Keratinocyte (primary cell): ENCODE measurements at regions not wholly inside any gene's neighbourhood (a gene's known extent, or its start where the extent isn't known, plus 50 kb on each side); places are given as distances from the start of the nearest gene placed in this dataset.
A peak's percentile ranks its signal among the peaks of the same experiment; 100 is the strongest.
"Not testable (repeated sequence)": the region's sequence is repeated elsewhere in the genome, so short reads cannot be mapped to it uniquely, and the experiment has no call there.

Experiments
- DNase-seq: peaks from one replicate; pipeline ENCODE4 v3.0.0-alpha.2; 2011; ENCODE audit warnings: low read depth, missing footprints, low spot score
- FAIRE-seq: peaks from 2 replicates; lab custom pipeline; 2011; peaks lifted over from hg19 to GRCh38; lab: Jason Lieb, UNC
- H2AFZ ChIP-seq: 2 replicates; pipeline ENCODE4 v1.6.0; 2012; ENCODE audit warnings: low read length, control low read depth, inconsistent platforms; ENCODE audit not compliant: control insufficient read depth
- H3K27ac ChIP-seq: 2 replicates; pipeline ENCODE4 v1.5.1; 2011; ENCODE audit warnings: low read length; ENCODE audit not compliant: control insufficient read depth, insufficient read depth
- H3K27me3 ChIP-seq: 3 replicates; pipeline ENCODE4 v1.6.0; 2011; ENCODE audit warnings: low read length; ENCODE audit not compliant: control insufficient read depth, insufficient read depth; ENCODE audit errors: extremely low read depth
- H3K36me3 ChIP-seq, 2 experiments: 2 replicates in 1 of 2; 3 replicates in 1 of 2; pipeline ENCODE4 v1.5.1; 2011; ENCODE audit warnings: low read length in 2 of 2, mild to moderate bottlenecking in 1 of 2; ENCODE audit not compliant: control insufficient read depth in 2 of 2, insufficient read depth in 2 of 2; ENCODE audit errors: extremely low read depth in 1 of 2
- H3K4me1 ChIP-seq: 3 replicates; pipeline ENCODE4 v1.5.1; 2011; ENCODE audit warnings: low read length; ENCODE audit not compliant: control insufficient read depth, insufficient read depth; ENCODE audit errors: extremely low read depth
- H3K4me2 ChIP-seq: 3 replicates; pipeline ENCODE4 v1.6.0; 2011; ENCODE audit warnings: low read depth, low read length; ENCODE audit not compliant: control insufficient read depth, insufficient read depth; ENCODE audit errors: extremely low read depth
- H3K4me3 ChIP-seq, 3 experiments: fragments of 200-600 bp in 1 of 3; sonication (generic) in 1 of 3; 2 replicates in 2 of 3; 3 replicates in 1 of 3; pipeline ENCODE4 v1.5.1; 2011 to 2016; ENCODE audit warnings: low read length in 3 of 3, mild to moderate bottlenecking in 3 of 3, control low read depth in 2 of 3, inconsistent platforms in 1 of 3, low read depth in 1 of 3, mixed read lengths in 1 of 3, mixed run types in 1 of 3, moderate library complexity in 1 of 3; ENCODE audit not compliant: control insufficient read depth in 2 of 3, insufficient read depth in 2 of 3; ENCODE audit errors: extremely low read depth in 1 of 3
- H3K79me2 ChIP-seq: 2 replicates; pipeline ENCODE4 v1.6.0; 2012; ENCODE audit warnings: low read length; ENCODE audit not compliant: control insufficient read depth, insufficient read depth
- H3K9ac ChIP-seq: 3 replicates; pipeline ENCODE4 v1.6.0; 2011; ENCODE audit warnings: low read length; ENCODE audit not compliant: control insufficient read depth, insufficient read depth; ENCODE audit errors: extremely low read depth
- H3K9me1 ChIP-seq: 3 replicates; pipeline ENCODE4 v1.6.0; 2011; ENCODE audit warnings: low read length; ENCODE audit not compliant: control insufficient read depth, insufficient read depth; ENCODE audit errors: extremely low read depth
- H3K9me3 ChIP-seq: 2 replicates; pipeline ENCODE4 v1.5.1; 2012; ENCODE audit warnings: low read depth, low read length; ENCODE audit not compliant: control insufficient read depth
- H4K20me1 ChIP-seq: 3 replicates; pipeline ENCODE4 v1.6.0; 2011; ENCODE audit warnings: low read length; ENCODE audit not compliant: control insufficient read depth, insufficient read depth; ENCODE audit errors: extremely low read depth
- dilution Hi-C: fragments of 300-500 bp; cut with MboI; formaldehyde crosslinking; loops from one replicate; pipeline ENCODE4 v1.7.0; 2020; ENCODE audit warnings: low sequenced_read_pairs; ENCODE audit not compliant: extremely low pct_ligation_motif_present

- peaks cover 64% of the 10 kb centered on the region for H3K79me2 ChIP-seq
- H3K4me2 ChIP-seq, H3K27me3 ChIP-seq, H3K36me3 ChIP-seq, H3K9me3 ChIP-seq, H3K9me1 ChIP-seq, FAIRE-seq, H3K4me1 ChIP-seq, DNase-seq, H4K20me1 ChIP-seq, H2AFZ ChIP-seq, H3K9ac ChIP-seq, H3K4me3 ChIP-seq, dilution Hi-C loops, H3K27ac ChIP-seq: not testable (repeated sequence)
Measured at GRCh38 chr2:111463956-111464355, 343.2 kb downstream of the BCL2L11 start.

GRCh38 chr2:111464367-111464766 lies 343.7 kb downstream of the BCL2L11 start:
- DNase-seq, H3K36me3 ChIP-seq, H2AFZ ChIP-seq, H3K4me1 ChIP-seq, dilution Hi-C loops, H3K9me3 ChIP-seq, FAIRE-seq, H3K9ac ChIP-seq, H3K4me2 ChIP-seq, H3K27me3 ChIP-seq, H4K20me1 ChIP-seq, H3K9me1 ChIP-seq, H3K4me3 ChIP-seq: not testable (repeated sequence)
- H3K27ac ChIP-seq, result peak overlapping the region; percentile 14
- H3K79me2 ChIP-seq, result peaks cover 65% of the 10 kb centered on the region

- H4K20me1 ChIP-seq, FAIRE-seq, dilution Hi-C loops, H3K4me1 ChIP-seq, H3K9me1 ChIP-seq, DNase-seq, H3K9me3 ChIP-seq, H3K4me2 ChIP-seq, H3K9ac ChIP-seq, H3K4me3 ChIP-seq, H3K27me3 ChIP-seq, H3K36me3 ChIP-seq, H3K27ac ChIP-seq, H2AFZ ChIP-seq: not testable (repeated sequence)
- peaks cover 65% of the 10 kb centered on the region for H3K79me2 ChIP-seq
Measured at GRCh38 chr2:111465521-111465920, 344.8 kb downstream of the BCL2L11 start.

- H3K27me3 ChIP-seq, H3K4me2 ChIP-seq, DNase-seq, H3K4me1 ChIP-seq, H3K27ac ChIP-seq, dilution Hi-C loops, H2AFZ ChIP-seq, H3K36me3 ChIP-seq, H3K4me3 ChIP-seq, H3K9ac ChIP-seq, H3K9me1 ChIP-seq, H4K20me1 ChIP-seq, FAIRE-seq, H3K9me3 ChIP-seq: not testable (repeated sequence)
- H3K79me2 ChIP-seq, result peaks cover 63% of the 10 kb centered on the region
Measured at GRCh38 chr2:111466744-111467143, 346.0 kb downstream of the BCL2L11 start.

GRCh38 chr2:111470924-111471323 lies 350.2 kb downstream of the BCL2L11 start:
- H3K27me3 ChIP-seq, dilution Hi-C loops, FAIRE-seq, H3K4me3 ChIP-seq, H4K20me1 ChIP-seq, H3K36me3 ChIP-seq, H2AFZ ChIP-seq, H3K4me1 ChIP-seq, H3K9me1 ChIP-seq, DNase-seq, H3K9me3 ChIP-seq, H3K9ac ChIP-seq, H3K4me2 ChIP-seq, H3K27ac ChIP-seq: not testable (repeated sequence)
- peaks cover 68% of the 10 kb centered on the region for H3K79me2 ChIP-seq
